RWPE1 (cell line): ENCODE measurements at regions not wholly inside any gene's neighbourhood (a gene's known extent, or its start where the extent isn't known, plus 50 kb on each side); places are given as distances from the start of the nearest gene placed in this dataset.

Experiments used
- CTCF ChIA-PET: fragments of 350-600 bp; sonication (Branson Sonifier 250); formaldehyde crosslinking; extraction: SDS; loops from one replicate; lab custom pipeline; 2021; lab: Yijun Ruan, JAX
- POLR2A ChIA-PET: fragments of 400-600 bp; formaldehyde crosslinking; extraction: SDS; loops from one replicate; lab custom pipeline; 2020; ENCODE audit warnings: antibody characterized with exemption; ENCODE audit not compliant: low non-redundant PET; lab: Yijun Ruan, JAX
- DNase-seq: peaks from one replicate; pipeline ENCODE4 v3.0.0; 2012; ENCODE audit warnings: low spot score
- H3K27ac ChIP-seq: fragments of 450-650 bp; 2 replicates; pipeline ENCODE4 v1.5.1; 2017
- CTCF ChIP-seq: fragments of 450-650 bp; conservative IDR thresholded peaks from 2 replicates; pipeline ENCODE4 v1.5.1; 2017; ENCODE audit warnings: low read depth, mild to moderate bottlenecking

GRCh38 chr22:48609279-48609865 is 1218.3 kb downstream of the BRD1 start:
- no peak overlapping the region for H3K27ac ChIP-seq
- CTCF ChIA-PET = no interaction called here
- no peak for TF ChIP-seq CTCF
- DNase-seq = no peak
- POLR2A ChIA-PET = no interaction called here

GRCh38 chr22:48607901-48608662 is 1219.6 kb downstream of the BRD1 start:
- POLR2A ChIA-PET = no interaction called here

GRCh38 chr22:48606684-48607307 is 1220.9 kb downstream of the BRD1 start:
- no peak overlapping the region for H3K27ac ChIP-seq
- no peak for TF ChIP-seq CTCF
- DNase-seq = no peak
- ChIA-PET POLR2A (no interaction called here), CTCF (no interaction called here)

More at GRCh38 chr22:48607901-48608662, 1219.6 kb downstream of the BRD1 start:
- DNase-seq = no peak
- CTCF ChIA-PET = no interaction called here
- no peak for TF ChIP-seq CTCF
- H3K27ac ChIP-seq = no peak overlapping the region

- ChIA-PET CTCF (no interaction called here), POLR2A (no interaction called here)
- H3K27ac ChIP-seq = no peak overlapping the region
- TF ChIP-seq CTCF = no peak
- DNase-seq = no peak
These were observed 1221.7 kb downstream of the BRD1 start for GRCh38 chr22:48605856-48606481.

GRCh38 chr22:48605125-48605524 is 1222.5 kb downstream of the BRD1 start:
- ChIA-PET POLR2A (no interaction called here), CTCF (no interaction called here)
- DNase-seq = no peak
- H3K27ac ChIP-seq = no peak overlapping the region
- TF ChIP-seq CTCF = no peak

GRCh38 chr22:48603621-48604320 is 1223.9 kb downstream of the BRD1 start:
- ChIA-PET CTCF (no interaction called here), POLR2A (no interaction called here)
- H3K27ac ChIP-seq = no peak overlapping the region
- no peak for TF ChIP-seq CTCF
- no peak for DNase-seq
